ENCODE measurements at regions not wholly inside any gene's neighbourhood (a gene's known extent, or its start where the extent isn't known, plus 50 kb on each side); places are given as distances from the start of the nearest gene placed in this dataset.

- TF ChIP-seq, protein P1, sequence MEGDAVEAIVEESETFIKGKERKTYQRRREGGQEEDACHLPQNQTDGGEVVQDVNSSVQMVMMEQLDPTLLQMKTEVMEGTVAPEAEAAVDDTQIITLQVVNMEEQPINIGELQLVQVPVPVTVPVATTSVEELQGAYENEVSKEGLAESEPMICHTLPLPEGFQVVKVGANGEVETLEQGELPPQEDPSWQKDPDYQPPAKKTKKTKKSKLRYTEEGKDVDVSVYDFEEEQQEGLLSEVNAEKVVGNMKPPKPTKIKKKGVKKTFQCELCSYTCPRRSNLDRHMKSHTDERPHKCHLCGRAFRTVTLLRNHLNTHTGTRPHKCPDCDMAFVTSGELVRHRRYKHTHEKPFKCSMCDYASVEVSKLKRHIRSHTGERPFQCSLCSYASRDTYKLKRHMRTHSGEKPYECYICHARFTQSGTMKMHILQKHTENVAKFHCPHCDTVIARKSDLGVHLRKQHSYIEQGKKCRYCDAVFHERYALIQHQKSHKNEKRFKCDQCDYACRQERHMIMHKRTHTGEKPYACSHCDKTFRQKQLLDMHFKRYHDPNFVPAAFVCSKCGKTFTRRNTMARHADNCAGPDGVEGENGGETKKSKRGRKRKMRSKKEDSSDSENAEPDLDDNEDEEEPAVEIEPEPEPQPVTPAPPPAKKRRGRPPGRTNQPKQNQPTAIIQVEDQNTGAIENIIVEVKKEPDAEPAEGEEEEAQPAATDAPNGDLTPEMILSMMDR (conservative IDR thresholded peaks at IDR 0.05 in 1 of 2, IDR thresholded peaks at IDR 0.05 in 1 of 2; ENCODE audit: extremely low read depth in 1 of 2, insufficient read depth in 1 of 2, low read depth in 1 of 2, low read length in 2 of 2) = no peak
- no peak for TF ChIP-seq EZH2 (IDR thresholded peaks at IDR 0.05; ENCODE audit: borderline replicate concordance, low read length)
These were observed 553.6 kb upstream of the ATP2B1 start for GRCh38 chr12:90262251-90262650.
